Activated CD4-positive, alpha-beta T cell treated with anti-CD3 and anti-CD28 coated beads for 48 hours (primary cell): ENCODE measurements at regions not wholly inside any gene's neighbourhood (a gene's known extent, or its start where the extent isn't known, plus 50 kb on each side); places are given as distances from the start of the nearest gene placed in this dataset.
"Not testable (repeated sequence)": the region's sequence is repeated elsewhere in the genome, so short reads cannot be mapped to it uniquely, and the experiment has no call there.

Experiments
- DNase-seq: peaks from one replicate; pipeline ENCODE4 v3.0.0-alpha.2; 2020

- DNase-seq = not testable (repeated sequence)
These were observed 953.9 kb downstream of the TMEM121 start for GRCh38 chr14:106480287-106480686.

- DNase-seq = not testable (repeated sequence)
These were observed 955.8 kb downstream of the TMEM121 start for GRCh38 chr14:106482213-106482612.

- no peak for DNase-seq
These were observed 961.2 kb downstream of the TMEM121 start for GRCh38 chr14:106487600-106487999.

- no peak for DNase-seq
These were observed 961.9 kb downstream of the TMEM121 start for GRCh38 chr14:106488291-106488690.

- DNase-seq = peak; percentile 72
These were observed 962.9 kb downstream of the TMEM121 start for GRCh38 chr14:106489112-106489881.

GRCh38 chr14:106490442-106490841 is 964.1 kb downstream of the TMEM121 start:
- no peak for DNase-seq

- DNase-seq = peak; percentile 57
These were observed 965.5 kb downstream of the TMEM121 start for GRCh38 chr14:106491851-106492250.

GRCh38 chr14:106493962-106494823 is 967.8 kb downstream of the TMEM121 start:
- no peak for DNase-seq

GRCh38 chr14:106500571-106500970 is 974.2 kb downstream of the TMEM121 start:
- no peak for DNase-seq

- no peak for DNase-seq
These were observed 975.5 kb downstream of the TMEM121 start for GRCh38 chr14:106501898-106502297.

GRCh38 chr14:106505366-106505765 is 979.0 kb downstream of the TMEM121 start:
- DNase-seq = no peak

- peak; percentile 59 for DNase-seq
These were observed 980.5 kb downstream of the TMEM121 start for GRCh38 chr14:106506881-106507305.

GRCh38 chr14:106507354-106507753 is 981.0 kb downstream of the TMEM121 start:
- DNase-seq = peak; percentile 28

GRCh38 chr14:106508216-106508615 is 981.8 kb downstream of the TMEM121 start:
- no peak for DNase-seq

GRCh38 chr14:106509176-106509575 is 982.8 kb downstream of the TMEM121 start:
- DNase-seq = no peak

- no peak for DNase-seq
These were observed 983.4 kb downstream of the TMEM121 start for GRCh38 chr14:106509807-106510206.

GRCh38 chr14:106511006-106511799 is 984.8 kb downstream of the TMEM121 start:
- DNase-seq = peak; percentile 53

GRCh38 chr14:106511800-106512198 is 985.4 kb downstream of the TMEM121 start:
- no peak for DNase-seq

GRCh38 chr14:106513302-106513701 is 986.9 kb downstream of the TMEM121 start:
- no peak for DNase-seq

GRCh38 chr14:106518054-106518943 is 991.9 kb downstream of the TMEM121 start:
- DNase-seq = peak; percentile 92

GRCh38 chr14:106522118-106522517 is 995.7 kb downstream of the TMEM121 start:
- DNase-seq = peak; percentile 22

- DNase-seq = no peak
These were observed 996.6 kb downstream of the TMEM121 start for GRCh38 chr14:106522990-106523389.
